ENCODE measurements at regions not wholly inside any gene's neighbourhood (a gene's known extent, or its start where the extent isn't known, plus 50 kb on each side); places are given as distances from the start of the nearest gene placed in this dataset.

- TF ChIP-seq CTCF (IDR thresholded peaks at IDR 0.05): no peak
- no peak for TF ChIP-seq POLR2A (IDR thresholded peaks at IDR 0.05)
- no peak for TF ChIP-seq POLR2AphosphoS5 (IDR thresholded peaks at IDR 0.05; ENCODE audit: insufficient read depth in 1 of 2, low read depth in 1 of 2)
Observed at GRCh38 chr13:47136504-47136941, 239.7 kb upstream of the HTR2A start.

Measured in vagina (tissue), 2 donors.